Activated T-helper 17 cell treated with anti-CD3 and anti-CD28 coated beads, Interleukin-2, amount 50 U/mL, for 72 hours (primary cell): ENCODE measurements at regions not wholly inside any gene's neighbourhood (a gene's known extent, or its start where the extent isn't known, plus 50 kb on each side); places are given as distances from the start of the nearest gene placed in this dataset.
A peak's percentile ranks its signal among the peaks of the same experiment; 100 is the strongest.

Source experiments
- ATAC-seq: fragments of 150-1000 bp; cut with Tn5 transposase; replicated peaks from 2 replicates; pipeline ENCODE4 v1.10.0; 2021; ENCODE audit warnings: mild to moderate bottlenecking, moderate library complexity
- H3K27ac Mint-ChIP-seq: one replicate; pipeline ENCODE4 v1.8.0; 2022; ENCODE audit warnings: mixed read lengths
- H3K27me3 Mint-ChIP-seq: one replicate; pipeline ENCODE4 v1.8.0; 2022; ENCODE audit warnings: mixed read lengths
- H3K36me3 Mint-ChIP-seq: one replicate; pipeline ENCODE4 v1.8.0; 2022; ENCODE audit warnings: low read depth, mild to moderate bottlenecking, mixed read lengths
- H3K4me1 Mint-ChIP-seq: one replicate; pipeline ENCODE4 v1.8.0; 2022; ENCODE audit warnings: mixed read lengths
- H3K4me3 Mint-ChIP-seq: one replicate; pipeline ENCODE4 v1.8.0; 2022; ENCODE audit warnings: mild to moderate bottlenecking, mixed read lengths
- H3K9me3 Mint-ChIP-seq: one replicate; pipeline ENCODE4 v1.8.0; 2022; ENCODE audit warnings: mixed read lengths

DNA sequence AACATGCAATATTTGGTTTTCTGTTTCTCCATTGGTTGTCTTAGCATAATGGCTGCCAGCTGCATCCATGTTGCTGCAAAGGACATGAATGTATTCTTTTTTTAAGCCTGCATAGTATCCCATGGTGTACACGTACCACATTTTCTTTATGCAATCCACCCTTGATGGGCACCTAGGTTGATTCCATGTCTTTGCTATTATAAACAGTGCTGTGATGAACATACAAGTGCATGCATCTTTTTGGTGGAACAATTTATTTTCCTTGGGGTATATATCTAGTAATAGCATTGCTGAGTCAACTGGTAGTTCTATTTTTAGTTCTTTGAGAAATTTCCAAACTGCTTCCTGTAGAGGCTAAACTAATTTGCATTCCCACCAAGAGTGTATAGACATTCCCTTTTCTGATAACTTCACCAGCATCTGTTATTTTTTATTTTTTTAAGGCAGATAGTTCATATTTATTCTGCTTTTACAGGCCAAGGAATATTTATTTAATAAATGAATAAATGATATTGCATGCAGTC lies 62.4 kb upstream of the NPHP3 start:
- H3K9me3 Mint-ChIP-seq: no peaks in the 10 kb centered on the region
- no peaks in the 10 kb centered on the region for H3K36me3 Mint-ChIP-seq
- H3K4me3 Mint-ChIP-seq: no peak overlapping the region
- H3K27me3 Mint-ChIP-seq: peaks cover 17% of the 10 kb centered on the region
- no peaks in the 10 kb centered on the region for H3K4me1 Mint-ChIP-seq
- ATAC-seq: no peak
- no peak overlapping the region for H3K27ac Mint-ChIP-seq

DNA sequence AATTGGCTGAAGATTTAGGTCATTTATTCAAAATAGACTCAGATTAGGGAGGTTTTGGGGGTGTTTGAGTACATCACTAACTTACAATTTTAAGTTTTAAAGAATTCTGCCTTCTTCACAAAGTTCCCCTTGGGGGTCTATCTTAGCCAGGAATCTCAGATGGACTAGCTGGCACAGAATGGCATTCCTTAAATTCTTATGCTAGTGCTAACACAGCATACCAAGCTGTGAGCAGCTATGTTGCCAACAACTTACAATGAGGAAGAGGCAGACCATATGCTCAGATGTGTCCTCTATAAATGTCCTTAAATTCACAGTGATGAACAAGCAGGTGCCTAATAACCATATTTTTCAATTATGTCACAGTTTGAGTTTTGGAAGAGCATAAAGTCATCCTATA lies 60.9 kb upstream of the NPHP3 start:
- H3K27me3 Mint-ChIP-seq: peaks cover 23% of the 10 kb centered on the region
- no peaks in the 10 kb centered on the region for H3K4me1 Mint-ChIP-seq
- no peak for ATAC-seq
- H3K36me3 Mint-ChIP-seq: no peaks in the 10 kb centered on the region
- H3K9me3 Mint-ChIP-seq: no peaks in the 10 kb centered on the region
- no peak overlapping the region for H3K4me3 Mint-ChIP-seq
- H3K27ac Mint-ChIP-seq: no peak overlapping the region

DNA sequence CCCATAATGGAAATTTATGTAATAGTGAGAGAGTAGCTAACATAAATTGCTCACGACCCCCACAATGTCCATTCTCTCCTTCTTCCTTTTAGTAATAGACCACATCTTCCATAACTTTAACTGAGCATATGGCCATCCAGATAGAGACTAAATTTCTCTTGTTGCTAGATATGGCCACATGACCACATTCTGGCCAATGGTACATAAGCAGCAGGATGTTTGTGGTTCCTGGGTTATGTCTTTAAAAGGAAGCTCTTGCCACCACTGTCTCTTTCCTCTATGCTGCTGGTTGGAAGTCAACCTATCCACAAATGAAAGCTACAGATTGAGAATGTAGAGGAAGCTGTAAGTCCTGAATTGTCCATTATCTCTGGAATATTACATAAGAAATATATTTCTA lies 59.7 kb upstream of the NPHP3 start:
- Mint-ChIP-seq H3K9me3 (no peaks in the 10 kb centered on the region), H3K27ac (no peak overlapping the region), H3K36me3 (no peaks in the 10 kb centered on the region), H3K4me3 (no peak overlapping the region), H3K4me1 (no peaks in the 10 kb centered on the region), H3K27me3 (peaks cover 23% of the 10 kb centered on the region)
- ATAC-seq: no peak

DNA sequence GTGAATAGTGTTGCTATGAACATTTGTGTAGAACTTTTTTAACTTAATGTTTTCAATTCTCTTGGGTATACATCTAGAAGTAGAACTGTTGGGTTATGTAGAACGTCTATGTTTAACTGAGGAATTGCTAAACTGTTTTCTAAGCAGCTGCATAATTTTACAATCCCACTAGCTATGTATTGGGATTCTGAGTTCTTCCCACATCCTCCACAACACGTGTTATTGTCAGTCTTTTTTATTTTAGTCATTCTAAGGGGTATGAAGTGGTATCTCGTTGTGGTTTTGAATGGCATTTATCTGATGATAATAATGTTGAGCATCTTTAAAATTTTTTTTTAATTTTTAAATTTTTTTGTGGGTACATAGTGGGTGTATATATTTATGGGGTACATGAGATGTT lies 55.0 kb upstream of the NPHP3 start:
- Mint-ChIP-seq H3K4me1 (no peaks in the 10 kb centered on the region), H3K27me3 (peaks cover 16% of the 10 kb centered on the region), H3K27ac (no peak overlapping the region), H3K4me3 (no peak overlapping the region), H3K9me3 (no peaks in the 10 kb centered on the region), H3K36me3 (no peaks in the 10 kb centered on the region)
- no peak for ATAC-seq

- H3K4me1 Mint-ChIP-seq: no peaks in the 10 kb centered on the region
- no peak overlapping the region for H3K4me3 Mint-ChIP-seq
- ATAC-seq: peak; percentile 95
- H3K36me3 Mint-ChIP-seq: no peaks in the 10 kb centered on the region
- H3K9me3 Mint-ChIP-seq: no peaks in the 10 kb centered on the region
- no peak overlapping the region for H3K27ac Mint-ChIP-seq
- H3K27me3 Mint-ChIP-seq: peaks cover 10% of the 10 kb centered on the region
These were observed 50.9 kb upstream of the NPHP3 start for GRCh38 chr3:132773071-132773619.

- Mint-ChIP-seq H3K36me3 (no peaks in the 10 kb centered on the region), H3K4me1 (no peaks in the 10 kb centered on the region), H3K9me3 (no peaks in the 10 kb centered on the region), H3K27me3 (peaks cover 5% of the 10 kb centered on the region), H3K4me3 (no peak overlapping the region), H3K27ac (no peak overlapping the region)
- ATAC-seq: no peak
These were observed 50.0 kb upstream of the NPHP3 start for GRCh38 chr3:132772252-132772651.
